ENCODE measurements at regions not wholly inside any gene's neighbourhood (a gene's known extent, or its start where the extent isn't known, plus 50 kb on each side); places are given as distances from the start of the nearest gene placed in this dataset.

DNA sequence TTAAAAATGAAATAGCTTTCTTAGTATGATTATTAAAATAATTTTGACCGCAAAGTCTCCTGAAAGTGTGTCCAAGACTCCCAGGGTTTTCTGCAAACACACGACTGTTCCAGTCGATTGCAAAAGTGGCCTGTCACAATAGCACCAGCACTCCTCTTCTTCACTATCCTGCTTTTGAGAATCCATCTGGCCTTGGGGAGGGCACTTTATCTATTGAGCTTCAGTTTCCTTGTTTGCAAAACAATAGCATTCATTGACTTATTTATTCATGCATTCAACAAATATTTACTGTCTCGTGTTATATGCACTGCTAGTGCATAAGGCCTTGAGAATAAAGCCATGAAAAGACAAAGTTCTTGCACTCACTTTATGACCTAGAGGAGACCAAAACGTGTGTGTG, 96.2 kb upstream of the NTM start:
- TF ChIP-seq CTCF (conservative IDR thresholded peaks at IDR 0.05; ENCODE audit: low read length), result no peak
- TF ChIP-seq EZH2phosphoT487 (IDR thresholded peaks at IDR 0.05; ENCODE audit: borderline replicate concordance, low read depth, low read length), result no peak
